ENCODE measurements at regions not wholly inside any gene's neighbourhood (a gene's known extent, or its start where the extent isn't known, plus 50 kb on each side); places are given as distances from the start of the nearest gene placed in this dataset.
A peak's percentile ranks its signal among the peaks of the same experiment; 100 is the strongest.
"Not testable (repeated sequence)": the region's sequence is repeated elsewhere in the genome, so short reads cannot be mapped to it uniquely, and the experiment has no call there.

DNA sequence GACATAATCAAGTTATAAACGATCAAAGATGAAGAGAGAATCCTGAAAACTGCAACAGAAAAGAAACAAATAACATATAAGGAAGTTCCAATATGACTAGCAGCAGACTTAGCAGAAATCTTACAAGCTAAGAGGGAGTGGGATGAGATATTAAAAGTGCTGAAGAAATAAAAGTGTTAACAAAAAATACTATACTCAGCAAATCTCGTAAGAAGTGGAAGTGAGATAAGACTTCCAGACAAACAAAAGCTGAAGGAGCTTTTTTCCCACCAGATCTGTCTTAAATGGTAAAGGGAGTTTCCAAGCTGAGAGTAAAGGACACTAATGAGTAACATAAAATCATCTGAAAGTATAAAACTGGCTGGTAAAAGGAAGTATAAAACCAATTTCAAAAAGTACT lies 2036.0 kb upstream of the C9orf72 start:
- no peak for DNase-seq (ENCODE audit: low spot score)

DNA sequence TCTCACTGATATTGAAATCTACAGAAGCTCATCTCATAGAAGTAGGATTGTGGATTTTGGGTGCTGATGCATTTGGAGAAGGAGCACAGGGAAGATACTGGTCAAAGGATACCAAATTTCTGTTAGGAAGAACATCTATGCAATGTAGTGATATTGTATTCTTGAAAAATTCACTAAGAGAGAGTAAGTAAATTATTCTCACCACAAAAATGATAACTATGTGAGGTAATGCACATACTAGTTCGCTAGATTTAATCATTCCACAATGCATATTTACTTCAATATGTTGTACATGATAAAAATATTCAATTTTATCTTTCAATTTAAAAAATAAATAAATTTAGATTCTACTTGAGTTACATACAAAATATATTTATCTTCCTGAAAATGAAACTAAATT lies 2040.5 kb upstream of the C9orf72 start:
- DNase-seq (ENCODE audit: low spot score): no peak

DNA sequence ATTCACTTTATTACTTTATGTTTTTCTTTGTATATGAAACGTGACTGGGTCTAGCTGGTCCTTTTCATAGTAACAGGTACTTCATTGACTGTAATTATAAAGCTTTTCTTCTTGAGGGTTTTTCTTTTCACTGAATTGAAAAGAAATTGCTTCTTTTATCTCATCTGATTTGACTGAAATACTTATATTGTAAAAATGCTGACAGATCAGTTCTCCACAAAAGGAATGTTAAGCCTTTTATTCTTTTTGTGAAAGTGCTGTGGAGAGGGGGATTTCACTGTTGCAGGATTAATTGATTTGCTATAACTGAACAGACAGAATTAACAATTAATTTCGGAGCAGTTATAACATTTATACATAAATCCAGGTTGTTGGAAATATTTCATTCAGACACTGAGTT lies 2043.6 kb upstream of the C9orf72 start:
- no peak for DNase-seq (ENCODE audit: low spot score)

DNA sequence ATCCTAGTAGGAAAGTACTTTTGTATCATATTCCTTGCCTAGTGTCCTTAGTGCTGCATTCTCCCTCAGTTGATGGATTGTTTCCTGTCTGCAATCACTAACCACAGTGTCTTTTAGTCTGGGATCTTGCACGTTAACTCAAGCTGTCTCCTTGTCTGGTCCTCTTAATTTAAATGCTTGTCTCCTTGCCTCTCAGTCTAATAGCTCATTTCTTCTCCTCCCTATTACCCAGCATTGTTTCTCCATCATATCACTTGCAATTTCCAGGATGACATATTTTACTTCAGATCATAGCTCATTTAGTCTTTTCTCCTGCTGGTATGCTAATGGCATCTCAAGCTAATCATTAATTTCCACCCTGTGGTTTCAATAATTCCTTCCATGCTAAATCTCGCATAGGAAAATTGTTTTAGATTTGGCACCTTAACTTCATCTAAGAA lies 2052.0 kb upstream of the C9orf72 start:
- DNase-seq (ENCODE audit: low spot score): no peak

DNA sequence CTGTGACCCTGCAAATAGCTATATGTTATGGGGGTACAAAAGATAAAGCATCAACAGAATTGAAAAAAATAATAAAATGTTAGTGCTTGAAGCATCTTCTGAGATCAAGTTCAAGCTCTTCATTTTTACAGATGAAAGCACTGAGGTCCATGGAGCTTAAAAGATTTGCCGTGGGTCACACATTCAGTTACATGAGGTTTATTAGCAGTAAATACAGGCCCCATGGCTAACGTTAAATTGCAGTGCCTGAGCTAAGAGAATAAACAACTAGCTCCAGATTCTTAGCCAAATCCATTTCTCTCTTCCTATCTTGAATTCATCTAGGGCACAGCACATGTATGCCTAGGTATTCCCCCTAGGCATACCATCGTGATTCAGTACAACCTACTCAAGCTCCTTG lies 2052.7 kb upstream of the C9orf72 start:
- DNase-seq (ENCODE audit: low spot score): no peak

DNA sequence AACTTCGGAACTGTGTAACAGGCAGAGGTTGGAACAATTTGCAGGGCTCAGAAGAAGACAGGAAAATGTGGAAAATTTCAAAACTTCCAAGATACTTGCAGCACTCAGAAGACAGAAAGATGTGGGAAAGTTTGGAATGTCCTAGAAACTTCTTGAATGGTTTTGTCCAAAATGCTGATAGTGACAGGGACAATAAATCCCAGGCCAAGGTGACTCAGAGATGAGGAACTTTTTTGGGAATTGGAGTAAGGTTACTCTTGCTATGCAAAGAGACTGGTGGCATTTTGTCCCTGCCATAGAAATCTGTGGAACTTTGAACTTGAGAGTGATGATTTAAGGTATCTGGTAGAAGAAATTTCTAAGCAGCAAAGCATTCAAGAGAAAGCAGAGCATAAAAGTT lies 2055.6 kb upstream of the C9orf72 start:
- not testable (repeated sequence) for DNase-seq (ENCODE audit: low spot score)

DNA sequence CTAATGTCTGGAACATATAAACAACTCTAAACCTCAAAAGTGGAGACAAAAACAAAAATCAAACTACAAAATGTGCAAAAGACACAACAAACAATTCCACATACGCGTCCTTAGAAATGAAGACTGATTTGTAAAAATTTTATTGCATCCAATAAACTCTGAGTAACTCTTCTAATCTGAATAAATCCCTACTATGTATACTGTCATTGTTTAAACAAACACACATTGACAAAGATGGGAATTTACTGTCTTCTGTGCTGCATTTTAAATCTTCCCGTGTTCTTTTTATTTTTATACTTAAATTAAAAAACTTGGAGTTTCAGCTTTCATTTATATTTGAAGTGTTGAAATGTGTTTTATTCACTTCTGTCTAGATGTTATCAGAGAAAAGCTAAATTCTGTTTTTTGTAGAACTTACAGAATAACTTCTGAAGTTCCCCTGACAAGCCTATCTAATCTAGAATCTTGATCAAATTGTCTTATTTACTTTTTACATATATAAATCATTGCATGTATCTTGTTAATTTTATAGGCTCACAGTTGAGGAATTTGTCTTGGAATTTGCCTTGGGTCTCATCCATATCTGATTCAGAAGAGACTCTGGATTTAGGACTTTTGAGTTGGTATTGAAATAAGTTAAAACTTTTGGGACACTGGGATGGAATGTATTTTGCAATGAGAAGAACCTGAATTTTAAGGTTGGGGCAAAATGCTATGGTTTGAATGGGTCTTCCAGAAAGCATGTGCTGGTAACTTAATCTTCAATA lies 2064.4 kb upstream of the C9orf72 start:
- no peak for DNase-seq (ENCODE audit: low spot score)

DNA sequence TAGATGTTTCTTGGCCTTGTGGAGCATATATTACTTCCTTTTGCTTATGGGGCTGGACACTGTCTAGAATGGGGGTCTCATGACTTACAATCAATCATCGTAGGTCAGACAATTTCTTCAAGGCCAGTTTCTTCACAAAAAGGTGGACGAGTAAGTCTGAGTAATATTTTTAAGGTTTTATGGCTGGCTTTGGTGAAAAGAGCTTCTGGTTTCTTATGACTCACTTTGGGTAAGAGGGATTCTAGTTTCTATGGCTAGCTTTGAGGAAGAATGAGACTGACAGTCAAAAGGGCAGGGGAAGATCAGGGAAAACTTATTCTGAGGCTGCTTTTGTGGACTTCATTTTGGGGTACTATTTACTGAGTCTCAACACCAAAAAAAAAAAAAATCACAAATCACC lies 2067.2 kb upstream of the C9orf72 start:
- no peak for DNase-seq (ENCODE audit: low spot score)

DNA sequence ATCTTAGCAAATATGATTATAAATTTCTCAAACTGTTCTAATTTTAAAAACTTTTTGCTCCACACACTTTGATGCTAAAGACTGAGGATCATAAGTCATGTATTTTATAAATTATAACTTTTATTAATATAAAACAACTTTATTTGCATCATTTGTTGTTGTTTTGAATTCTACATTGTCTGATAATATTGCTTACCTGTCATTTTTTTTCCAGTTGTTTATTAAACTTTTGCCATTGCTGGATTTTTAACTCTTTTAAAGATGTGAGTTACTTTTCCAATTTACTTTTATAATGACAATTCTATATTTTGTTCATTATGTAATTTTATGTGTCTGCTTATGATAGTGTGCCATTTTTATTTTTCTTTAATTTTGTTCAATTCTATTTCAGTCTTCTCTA lies 2071.2 kb upstream of the C9orf72 start:
- DNase-seq (ENCODE audit: low spot score): no peak

DNA sequence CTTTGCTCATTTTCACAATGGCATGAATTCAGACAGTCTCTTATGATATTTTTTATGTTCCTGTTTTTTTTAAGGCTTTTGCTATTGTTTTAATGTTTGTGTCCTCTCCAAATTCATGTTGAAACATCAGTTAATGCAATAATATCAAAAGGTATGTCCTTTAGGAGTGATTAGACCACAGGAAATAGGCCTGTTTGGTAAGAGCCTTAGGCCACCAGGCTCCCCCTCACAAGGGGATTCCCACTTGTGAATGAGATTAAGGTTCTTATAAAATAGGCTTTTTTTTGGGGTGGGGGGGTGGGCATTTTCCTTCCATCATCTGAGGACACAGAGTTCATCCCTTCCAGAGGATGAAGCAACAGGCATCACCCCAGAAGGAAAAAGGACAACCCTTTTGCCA lies 2074.2 kb upstream of the C9orf72 start:
- no peak for DNase-seq (ENCODE audit: low spot score)

DNA sequence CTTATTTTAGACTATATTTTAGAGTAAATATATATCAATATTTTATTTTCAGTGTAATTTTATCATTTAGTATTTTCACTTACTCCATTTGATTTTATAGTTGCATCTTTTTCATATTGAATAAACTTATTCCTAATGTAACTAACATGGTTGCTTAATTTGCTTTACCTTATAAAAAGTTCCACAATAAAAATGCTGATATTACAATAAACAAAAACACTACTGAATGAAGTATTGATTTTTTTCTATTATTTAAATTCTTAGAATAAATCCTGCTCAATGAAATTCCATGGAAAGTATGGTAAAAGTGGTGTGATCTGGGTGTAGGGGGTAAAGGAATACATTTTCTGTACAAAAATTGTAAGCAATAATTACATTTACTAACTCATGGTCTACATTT lies 2074.9 kb upstream of the C9orf72 start:
- no peak for DNase-seq (ENCODE audit: low spot score)

DNA sequence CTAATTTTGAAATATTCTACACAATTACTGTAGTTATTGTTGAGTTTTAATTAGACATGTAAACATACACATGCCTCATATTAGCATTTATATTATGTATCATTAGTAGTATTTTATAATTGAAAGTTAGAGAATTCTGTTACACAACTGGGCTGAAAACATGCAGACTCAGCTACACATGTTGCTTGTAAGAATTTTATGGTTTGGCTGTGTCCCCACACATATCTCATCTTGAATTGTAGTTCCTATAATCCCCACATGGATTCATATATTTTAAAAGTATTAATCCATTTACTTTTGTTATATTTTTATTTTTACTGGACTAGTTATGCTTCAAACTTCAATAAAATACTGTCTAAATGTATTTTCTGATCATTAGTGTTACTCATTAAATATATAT lies 2075.3 kb upstream of the C9orf72 start:
- no peak for DNase-seq (ENCODE audit: low spot score)

DNA sequence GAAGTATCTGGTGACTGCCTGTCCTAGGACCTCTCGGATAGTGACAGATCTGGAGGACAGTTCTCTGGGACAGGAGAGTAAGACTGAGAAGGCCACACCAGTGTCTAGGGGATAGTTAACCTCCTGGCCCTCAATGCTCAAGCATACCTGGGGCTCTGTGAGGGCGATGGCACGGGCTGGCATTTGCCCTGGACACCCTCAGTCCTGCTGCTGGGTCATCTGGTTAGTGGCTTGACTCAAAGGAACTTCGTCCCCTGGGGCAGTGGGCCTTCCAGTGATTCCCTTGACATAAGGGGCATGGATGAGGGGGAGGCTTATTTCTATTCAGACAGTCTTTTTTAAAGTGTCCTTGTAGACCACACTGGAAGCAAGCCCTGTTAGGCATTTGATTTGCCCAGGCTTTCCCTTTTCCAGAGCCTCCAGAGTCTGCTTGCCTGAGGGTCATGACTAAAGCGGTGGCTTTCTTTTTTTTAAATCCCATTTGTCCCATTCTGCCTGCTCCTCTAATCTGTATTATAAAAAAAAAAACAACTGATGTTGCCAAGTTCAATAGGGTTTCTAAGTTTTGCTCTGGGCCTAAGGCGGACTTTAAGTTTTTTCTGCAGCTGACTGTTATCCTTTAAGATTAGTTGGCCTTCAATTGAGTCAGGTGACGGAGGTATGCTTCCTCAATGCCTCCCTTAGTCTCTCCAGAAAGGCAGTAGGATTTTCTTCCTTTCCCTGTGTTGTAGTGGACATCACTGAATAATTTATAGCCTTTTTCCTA lies 2083.5 kb upstream of the C9orf72 start:
- DNase-seq (ENCODE audit: low spot score): no peak

DNA sequence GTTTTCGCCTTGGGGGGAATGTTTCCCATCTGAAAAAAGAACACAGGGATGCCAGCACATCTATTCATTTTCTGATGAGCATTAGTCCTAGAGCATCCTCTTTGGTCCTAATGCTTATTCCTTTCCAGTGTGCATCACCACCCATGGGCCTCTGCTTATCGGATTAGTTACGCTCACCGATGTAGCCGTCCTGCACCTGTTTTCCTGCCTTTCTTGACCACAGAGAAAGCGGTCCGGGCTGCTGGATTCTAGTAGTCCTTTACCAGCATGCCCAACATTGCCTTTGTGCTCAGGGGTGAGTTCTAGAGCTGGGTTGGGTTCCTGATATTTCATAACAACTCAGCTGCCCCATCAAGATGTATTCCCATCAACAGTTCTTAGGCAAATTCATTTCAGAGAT lies 2084.5 kb upstream of the C9orf72 start:
- no peak for DNase-seq (ENCODE audit: low spot score)

DNA sequence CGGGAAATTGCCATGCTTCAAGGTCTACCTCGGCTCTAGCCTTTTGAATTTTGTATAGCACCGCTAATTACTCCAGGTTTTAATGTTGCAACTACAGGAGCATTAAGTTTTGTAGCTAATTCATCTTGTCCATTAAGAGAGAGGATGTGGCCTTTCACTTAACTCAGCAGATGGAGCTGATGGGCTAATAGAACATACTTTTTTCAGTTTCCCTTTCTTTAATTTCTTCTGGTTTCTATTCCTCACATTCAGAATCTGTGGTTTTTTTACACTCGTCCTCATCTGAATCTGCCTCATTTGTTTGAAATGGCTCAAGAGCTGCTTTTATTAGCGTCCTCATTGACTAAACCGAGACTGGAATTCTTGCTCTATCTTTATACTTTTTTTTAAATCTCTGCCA lies 2085.7 kb upstream of the C9orf72 start:
- DNase-seq (ENCODE audit: low spot score): no peak

DNA sequence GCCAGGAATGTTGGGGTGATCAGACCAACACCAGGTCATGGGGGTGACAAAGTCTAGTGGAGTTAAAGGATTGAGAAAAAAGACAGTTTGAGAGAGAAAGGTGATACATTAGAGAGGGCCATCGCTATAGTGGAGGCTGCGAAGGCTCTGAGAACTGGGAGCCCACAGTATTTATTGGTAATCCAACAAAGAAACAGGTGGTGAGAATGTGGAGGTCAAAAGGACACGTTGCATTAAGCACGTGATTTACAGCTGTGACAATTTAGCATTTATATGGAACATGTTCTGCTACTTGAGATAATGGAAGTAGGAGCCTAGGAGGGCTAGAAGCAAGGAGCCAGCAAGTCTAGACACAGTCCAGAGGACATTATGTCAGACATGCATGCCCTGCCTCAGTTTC lies 2086.5 kb upstream of the C9orf72 start:
- DNase-seq (ENCODE audit: low spot score): no peak

DNA sequence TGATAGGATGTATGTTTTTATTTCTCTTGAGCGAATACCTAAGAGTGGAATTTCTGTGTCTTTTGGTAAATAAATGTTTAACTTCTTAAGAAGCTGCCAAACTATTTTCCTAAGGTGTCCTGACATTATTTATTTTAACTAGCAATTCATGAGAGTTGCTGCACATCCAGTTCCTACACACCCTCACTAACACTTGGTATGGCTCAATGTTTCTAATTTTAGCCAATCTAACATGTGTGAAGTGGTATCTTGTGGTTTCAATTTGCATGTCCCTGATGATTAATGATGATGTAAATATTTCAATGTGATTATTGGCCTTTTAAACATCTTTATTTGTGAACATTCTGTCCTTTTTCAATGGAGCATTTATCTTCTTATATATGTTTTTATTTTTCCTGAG lies 2095.5 kb upstream of the C9orf72 start:
- DNase-seq (ENCODE audit: low spot score): no peak

DNA sequence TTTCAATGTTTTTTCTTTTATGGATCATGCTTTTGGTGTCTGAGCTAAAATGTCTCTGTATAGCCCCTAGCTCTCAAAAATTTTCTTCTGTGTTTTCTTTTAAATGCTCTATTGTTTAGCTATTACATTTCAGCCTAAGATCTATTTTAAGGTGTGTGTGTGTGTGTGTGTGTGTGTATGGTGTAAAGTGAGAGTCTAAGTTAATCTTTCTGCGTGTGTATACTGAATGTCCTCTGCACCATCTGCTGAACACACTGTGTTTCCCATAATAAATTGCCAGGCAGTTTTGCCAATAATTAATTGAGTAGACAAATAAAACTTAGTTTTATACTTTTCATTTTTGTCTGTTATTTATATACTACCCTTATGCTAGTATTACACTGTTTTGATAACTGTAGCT lies 2096.3 kb upstream of the C9orf72 start:
- no peak for DNase-seq (ENCODE audit: low spot score)

DNA sequence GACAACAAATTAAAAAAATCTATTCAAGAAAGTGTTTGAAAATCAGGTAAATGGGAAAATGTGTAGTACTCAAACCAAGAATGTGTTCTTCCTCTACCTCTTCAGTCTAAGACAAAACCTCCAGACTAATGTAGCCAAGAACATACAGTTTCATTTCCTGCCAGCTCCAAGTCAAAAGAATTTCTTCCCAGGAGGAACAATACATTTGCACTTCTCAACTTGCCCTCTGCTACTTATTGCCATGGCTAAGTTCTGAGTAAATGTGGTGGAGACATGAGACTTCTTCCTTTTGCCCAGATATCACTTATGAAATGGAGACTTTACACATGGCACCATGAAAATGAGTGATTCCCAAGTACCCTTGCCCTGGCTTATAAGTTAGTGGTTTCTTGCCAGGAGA lies 2112.2 kb upstream of the C9orf72 start:
- no peak for DNase-seq (ENCODE audit: low spot score)

DNA sequence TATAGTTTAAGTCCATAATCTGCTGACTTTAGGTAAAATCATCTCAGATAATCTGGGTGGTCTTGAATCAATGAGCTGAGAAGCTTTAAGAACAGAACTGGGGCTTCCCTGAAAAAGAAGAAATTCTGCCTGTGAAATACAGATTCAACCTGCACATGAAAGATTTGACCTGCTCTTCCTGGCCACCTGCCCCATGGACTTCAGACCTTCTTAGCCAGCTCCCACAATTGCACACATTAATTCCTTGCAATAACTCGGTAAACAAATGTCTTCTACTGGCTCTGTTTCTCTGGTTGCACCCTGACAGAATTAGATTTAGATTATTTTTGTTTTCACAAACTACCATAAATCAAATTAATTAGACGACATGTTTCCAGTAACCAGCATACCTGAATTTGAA lies 2117.9 kb upstream of the C9orf72 start:
- no peak for DNase-seq (ENCODE audit: low spot score)

DNA sequence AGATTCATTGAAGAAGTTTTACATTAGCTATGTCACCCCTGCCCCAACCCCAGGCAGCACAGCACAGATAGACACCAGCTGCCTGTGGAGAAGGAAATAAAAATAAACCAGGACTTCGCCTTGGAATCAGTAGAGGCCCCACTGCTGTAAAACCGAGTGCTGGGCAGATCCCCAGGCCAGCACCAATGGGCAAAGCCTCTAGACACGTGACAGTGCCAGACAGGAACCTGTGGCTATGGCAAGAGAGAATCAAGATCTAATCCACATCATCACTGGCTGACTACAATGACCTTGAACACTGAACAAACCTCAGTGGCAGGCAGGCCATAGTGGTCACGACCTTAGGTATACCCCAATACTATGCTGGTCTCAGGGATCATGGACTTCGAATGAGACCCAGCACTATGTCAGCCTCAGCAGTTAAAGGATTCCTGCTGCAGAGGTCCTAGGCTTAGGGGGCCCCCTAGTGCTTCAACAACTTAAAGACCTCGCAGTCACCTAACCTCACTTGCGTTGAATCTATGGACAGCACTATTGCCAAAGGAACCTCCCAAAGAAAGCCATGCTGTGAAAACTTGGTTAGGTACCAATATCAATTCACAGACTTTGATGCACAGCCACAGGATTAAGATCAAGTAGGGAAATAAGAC lies 2118.6 kb upstream of the C9orf72 start:
- DNase-seq (ENCODE audit: low spot score): peak; percentile 31

DNA sequence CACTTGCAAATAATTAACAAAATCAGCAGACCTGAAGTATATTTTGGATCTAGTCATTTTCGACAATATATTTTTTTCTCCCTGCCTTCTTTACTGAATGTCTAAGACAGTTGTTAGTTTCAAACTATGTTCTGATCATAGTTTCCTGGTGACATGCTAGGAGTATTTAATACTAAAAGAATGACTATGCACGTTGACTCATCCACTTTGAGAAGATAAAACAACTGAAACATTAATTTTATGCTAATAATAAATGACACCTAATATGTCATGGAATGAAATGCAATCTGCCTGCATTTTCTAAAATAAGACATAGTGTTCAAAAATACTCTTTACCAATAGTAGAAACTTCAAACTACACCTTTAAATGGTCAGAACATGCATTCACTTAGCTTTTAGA lies 2123.7 kb upstream of the C9orf72 start:
- DNase-seq (ENCODE audit: low spot score): no peak

DNA sequence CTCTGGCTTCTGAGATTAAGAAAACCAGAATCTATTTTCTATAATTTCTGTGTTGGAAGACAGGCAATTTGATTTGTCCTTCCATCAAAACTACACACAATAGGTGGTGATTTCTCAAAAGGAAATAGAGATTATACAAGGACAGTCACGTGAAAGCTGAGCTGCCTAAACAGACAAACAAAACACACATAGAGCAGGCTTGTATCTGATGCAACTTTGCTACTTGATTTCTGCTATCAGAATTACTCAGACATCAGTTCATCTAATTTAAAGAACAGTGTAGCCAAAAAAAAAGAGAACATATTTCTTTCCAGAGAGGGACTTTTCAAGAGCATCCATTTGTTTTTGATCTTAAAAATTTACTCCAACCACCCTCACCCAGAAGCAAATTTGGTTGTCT lies 2128.3 kb upstream of the C9orf72 start:
- no peak for DNase-seq (ENCODE audit: low spot score)
